Transverse colon (tissue), 3 donors: ENCODE measurements at regions not wholly inside any gene's neighbourhood (a gene's known extent, or its start where the extent isn't known, plus 50 kb on each side); places are given as distances from the start of the nearest gene placed in this dataset.

ENCODE experiments used
- EP300 ChIP-seq: sonication (generic); formaldehyde crosslinking; IDR thresholded peaks from one replicate; pipeline ENCODE4 v1.6.1; 2017; ENCODE audit warnings: antibody characterized with exemption, low read depth
- POLR2A ChIP-seq: fragments of 450-650 bp; IDR thresholded peaks from one replicate; pipeline ENCODE4 v1.6.1; 2016; ENCODE audit warnings: antibody characterized with exemption, mild to moderate bottlenecking, moderate library complexity
- TF ChIP-seq, protein P1 (sequence below), 5 experiments: fragments of 200-600 bp in 3 of 5; fragments of 450-650 bp in 2 of 5; sonication (generic) in 3 of 5; IDR thresholded peaks; 1 replicate in 2 of 5; 2 replicates in 3 of 5; pipeline ENCODE4 v1.5.1; 2016 to 2017; ENCODE audit warnings: antibody characterized with exemption in 5 of 5, inconsistent platforms in 3 of 5, mild to moderate bottlenecking in 2 of 5, moderate library complexity in 1 of 5

DNA sequence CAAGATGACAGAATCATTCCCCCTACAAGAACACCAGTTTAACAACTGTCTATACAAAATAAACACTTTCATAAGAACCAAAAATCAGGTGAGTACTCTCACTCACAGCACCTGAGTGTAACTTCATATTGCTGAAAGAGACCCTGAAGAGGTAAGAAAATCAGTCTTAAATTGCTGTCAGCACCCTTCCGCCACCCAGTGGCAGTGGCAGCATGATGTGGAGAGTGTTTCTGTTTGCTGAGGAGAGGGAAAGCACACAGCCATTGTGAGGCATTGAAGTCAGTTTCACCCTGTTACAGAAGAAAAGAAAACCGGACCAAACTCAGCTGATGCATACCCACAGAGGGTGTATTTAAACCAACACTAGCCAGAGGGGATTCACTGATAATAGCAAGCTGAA lies 1240.8 kb upstream of the CRIM1 start:
- no peak for TF ChIP-seq POLR2A
- TF ChIP-seq, protein P1, sequence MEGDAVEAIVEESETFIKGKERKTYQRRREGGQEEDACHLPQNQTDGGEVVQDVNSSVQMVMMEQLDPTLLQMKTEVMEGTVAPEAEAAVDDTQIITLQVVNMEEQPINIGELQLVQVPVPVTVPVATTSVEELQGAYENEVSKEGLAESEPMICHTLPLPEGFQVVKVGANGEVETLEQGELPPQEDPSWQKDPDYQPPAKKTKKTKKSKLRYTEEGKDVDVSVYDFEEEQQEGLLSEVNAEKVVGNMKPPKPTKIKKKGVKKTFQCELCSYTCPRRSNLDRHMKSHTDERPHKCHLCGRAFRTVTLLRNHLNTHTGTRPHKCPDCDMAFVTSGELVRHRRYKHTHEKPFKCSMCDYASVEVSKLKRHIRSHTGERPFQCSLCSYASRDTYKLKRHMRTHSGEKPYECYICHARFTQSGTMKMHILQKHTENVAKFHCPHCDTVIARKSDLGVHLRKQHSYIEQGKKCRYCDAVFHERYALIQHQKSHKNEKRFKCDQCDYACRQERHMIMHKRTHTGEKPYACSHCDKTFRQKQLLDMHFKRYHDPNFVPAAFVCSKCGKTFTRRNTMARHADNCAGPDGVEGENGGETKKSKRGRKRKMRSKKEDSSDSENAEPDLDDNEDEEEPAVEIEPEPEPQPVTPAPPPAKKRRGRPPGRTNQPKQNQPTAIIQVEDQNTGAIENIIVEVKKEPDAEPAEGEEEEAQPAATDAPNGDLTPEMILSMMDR (IDR thresholded peaks at IDR 0.05), result no peak
- no peak for TF ChIP-seq EP300
